ENCODE measurements at regions not wholly inside any gene's neighbourhood (a gene's known extent, or its start where the extent isn't known, plus 50 kb on each side); places are given as distances from the start of the nearest gene placed in this dataset.

GRCh38 chr2:151197184-151198108 lies 64.2 kb downstream of the RBM43 start:
- no peak for ATAC-seq (ENCODE audit: low FRiP score)
- no peak for TF ChIP-seq CTCF (IDR thresholded peaks at IDR 0.05)
- no peak for DNase-seq (ENCODE audit: low spot score)

- no peak for TF ChIP-seq CTCF (IDR thresholded peaks at IDR 0.05)
- DNase-seq (ENCODE audit: low spot score), result no peak
- ATAC-seq (ENCODE audit: low FRiP score), result no peak
These were observed 68.1 kb downstream of the RBM43 start for GRCh38 chr2:151193576-151193975.

GRCh38 chr2:151192681-151193080 lies 69.0 kb downstream of the RBM43 start:
- DNase-seq (ENCODE audit: low spot score) (no peak), ATAC-seq (ENCODE audit: low FRiP score) (no peak)
- no peak for TF ChIP-seq CTCF (IDR thresholded peaks at IDR 0.05)

- no peak for ATAC-seq (ENCODE audit: low FRiP score)
- TF ChIP-seq CTCF (IDR thresholded peaks at IDR 0.05), result no peak
- no peak for DNase-seq (ENCODE audit: low spot score)
These were observed 70.7 kb downstream of the RBM43 start for GRCh38 chr2:151191001-151191400.

GRCh38 chr2:151189125-151189524 lies 72.5 kb downstream of the RBM43 start:
- DNase-seq (ENCODE audit: low spot score), result no peak
- ATAC-seq (ENCODE audit: low FRiP score), result no peak
- no peak for TF ChIP-seq CTCF (IDR thresholded peaks at IDR 0.05)

GRCh38 chr2:151186011-151186410 lies 75.7 kb downstream of the RBM43 start:
- ATAC-seq (ENCODE audit: low FRiP score), result no peak
- TF ChIP-seq CTCF (IDR thresholded peaks at IDR 0.05), result no peak
- no peak for DNase-seq (ENCODE audit: low spot score)

All from omental fat pad (tissue), 3 donors.